CD4-positive, alpha-beta T cell treated with Interleukin-15 for 4 hours (primary cell): ENCODE measurements at regions not wholly inside any gene's neighbourhood (a gene's known extent, or its start where the extent isn't known, plus 50 kb on each side); places are given as distances from the start of the nearest gene placed in this dataset.

ENCODE experiments used
- DNase-seq: peaks from one replicate; pipeline ENCODE4 v3.0.0-alpha.2; 2020; ENCODE audit warnings: low spot score

DNA sequence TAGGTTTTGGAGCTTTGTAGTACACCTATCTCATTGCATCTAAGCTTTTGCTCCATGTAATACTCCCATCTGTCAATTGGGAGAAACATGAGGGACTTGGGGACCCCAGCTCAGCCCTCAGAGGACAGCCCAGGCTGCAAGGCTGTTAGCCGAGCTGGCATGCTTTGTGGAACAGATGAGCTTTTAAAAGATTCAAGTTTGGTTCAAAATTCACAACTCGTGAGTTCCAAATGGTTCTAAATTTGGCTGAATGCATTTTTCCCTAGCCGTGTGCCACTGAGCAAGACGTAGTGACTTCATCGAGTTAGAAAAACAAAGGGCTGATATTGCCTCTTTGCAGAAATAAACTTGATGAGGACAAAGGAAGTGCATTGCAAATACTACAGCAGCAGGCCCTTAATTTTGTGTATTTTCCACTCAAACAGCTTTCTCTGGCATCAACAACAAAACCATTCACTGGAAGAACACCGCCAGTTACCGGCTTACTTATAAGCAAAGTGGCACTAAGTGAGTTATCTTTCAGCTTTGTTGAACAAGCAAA lies 165.0 kb upstream of the HS3ST1 start:
- DNase-seq, result no peak

DNA sequence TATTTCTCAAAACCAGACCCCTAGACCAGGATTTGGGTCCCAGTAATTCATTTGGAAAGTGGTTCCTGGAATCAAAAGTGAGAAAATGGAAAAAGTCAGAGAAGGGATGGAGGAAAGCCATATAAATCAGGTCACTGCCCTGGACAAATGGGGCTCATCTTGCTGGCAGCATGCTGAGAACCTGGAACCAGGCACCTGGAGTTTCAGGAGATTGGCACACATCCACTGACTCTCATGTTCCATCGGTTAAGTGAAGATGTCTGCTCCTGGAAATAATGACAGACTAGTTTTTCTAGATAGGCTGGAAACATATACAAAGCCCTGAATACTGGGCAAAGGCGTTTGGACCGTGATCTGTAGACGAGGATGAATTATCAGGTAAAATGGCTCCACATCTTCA lies 163.6 kb upstream of the HS3ST1 start:
- DNase-seq, result no peak

DNA sequence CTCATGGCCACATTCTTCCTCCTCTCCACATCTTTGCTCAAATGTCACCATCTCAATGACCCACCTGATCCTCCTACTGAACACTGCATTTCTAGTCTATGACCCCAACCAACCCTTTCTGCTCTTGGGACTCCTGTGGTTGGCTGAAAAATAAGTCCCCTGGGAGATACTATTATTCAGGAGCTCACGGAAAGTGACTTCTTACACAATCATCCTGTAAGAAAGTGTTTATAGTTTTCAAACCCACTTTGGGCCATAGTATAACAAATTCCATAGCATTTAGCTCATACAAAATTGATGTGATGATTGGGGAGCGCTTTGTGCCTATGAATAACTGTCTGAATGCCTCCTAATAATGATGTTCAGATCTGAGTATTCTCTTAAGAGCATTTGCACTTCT lies 161.4 kb upstream of the HS3ST1 start:
- no peak for DNase-seq

DNA sequence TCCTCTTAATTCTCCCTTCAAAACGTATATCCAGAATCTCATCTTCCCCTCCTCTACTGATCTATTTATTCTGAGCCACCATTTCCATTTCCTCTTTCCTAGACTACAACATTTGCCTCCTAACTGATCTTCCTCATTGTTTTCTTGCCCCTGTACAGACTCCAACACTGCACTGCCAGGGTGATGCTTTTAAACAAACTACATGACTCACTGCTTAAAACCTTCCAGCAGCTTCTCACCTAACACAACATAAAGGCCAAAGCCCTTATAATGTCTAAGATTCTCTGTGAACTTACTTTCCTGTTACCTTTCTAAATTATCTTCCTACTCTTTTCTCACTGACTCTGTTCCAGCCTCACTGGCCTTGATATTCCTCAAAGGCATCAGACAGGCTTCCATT lies 161.0 kb upstream of the HS3ST1 start:
- DNase-seq, result no peak

DNA sequence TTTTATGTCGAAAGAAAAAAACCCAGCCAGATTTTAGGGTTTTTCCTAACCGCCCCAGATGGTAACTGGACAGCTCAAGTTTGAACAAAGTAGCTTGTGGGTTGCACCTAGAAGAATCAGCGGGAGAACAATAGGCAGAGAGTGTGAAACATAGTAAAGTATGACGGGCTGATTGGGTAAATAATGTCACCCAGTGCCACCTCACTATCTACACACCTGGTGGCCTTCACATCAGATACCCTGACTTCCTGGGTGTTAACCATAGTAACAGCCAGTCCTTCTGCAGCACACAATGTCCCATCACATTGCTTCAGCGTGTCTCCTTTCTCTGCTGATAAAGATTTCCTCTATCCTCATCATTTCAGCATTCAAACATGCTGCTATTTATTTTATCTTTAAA lies 159.1 kb upstream of the HS3ST1 start:
- DNase-seq, result no peak

DNA sequence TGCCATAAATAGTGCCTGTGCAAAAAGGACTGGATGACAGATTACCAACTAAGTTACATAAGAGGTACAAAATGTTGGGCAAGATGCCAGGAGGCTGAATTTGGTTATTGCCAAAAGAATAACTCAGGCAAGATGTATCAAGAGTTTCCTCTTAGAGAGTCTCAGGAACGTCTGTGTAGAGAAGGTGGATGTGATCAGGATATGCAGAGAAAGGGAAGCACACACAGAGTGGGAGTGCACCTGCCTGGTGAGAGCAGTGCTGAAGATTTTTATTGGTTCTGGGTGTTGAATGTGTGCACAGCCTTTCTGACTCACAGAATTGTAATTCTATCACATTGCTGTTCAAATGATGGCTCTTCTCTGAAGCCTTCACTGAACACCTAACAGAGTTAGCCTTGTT lies 156.8 kb upstream of the HS3ST1 start:
- no peak for DNase-seq

DNA sequence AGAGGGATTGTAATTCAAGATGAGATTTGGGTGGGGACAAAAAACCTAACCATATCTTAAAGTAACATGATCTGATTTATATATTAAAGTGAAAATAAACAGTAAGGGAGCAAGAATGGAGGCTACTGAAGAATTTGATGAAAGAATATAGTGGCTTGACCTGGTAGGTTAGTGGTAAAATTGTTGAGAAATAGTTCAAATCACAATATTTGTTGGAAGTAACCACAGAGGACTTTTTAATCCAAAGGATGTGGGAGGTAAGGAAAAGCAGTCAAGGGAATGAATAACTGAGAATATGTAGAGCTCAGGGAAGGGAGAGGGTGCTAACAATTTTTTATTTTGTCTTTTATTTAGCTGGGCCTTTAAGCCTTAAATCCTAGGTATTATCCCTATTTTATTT lies 139.8 kb upstream of the HS3ST1 start:
- DNase-seq, result no peak

DNA sequence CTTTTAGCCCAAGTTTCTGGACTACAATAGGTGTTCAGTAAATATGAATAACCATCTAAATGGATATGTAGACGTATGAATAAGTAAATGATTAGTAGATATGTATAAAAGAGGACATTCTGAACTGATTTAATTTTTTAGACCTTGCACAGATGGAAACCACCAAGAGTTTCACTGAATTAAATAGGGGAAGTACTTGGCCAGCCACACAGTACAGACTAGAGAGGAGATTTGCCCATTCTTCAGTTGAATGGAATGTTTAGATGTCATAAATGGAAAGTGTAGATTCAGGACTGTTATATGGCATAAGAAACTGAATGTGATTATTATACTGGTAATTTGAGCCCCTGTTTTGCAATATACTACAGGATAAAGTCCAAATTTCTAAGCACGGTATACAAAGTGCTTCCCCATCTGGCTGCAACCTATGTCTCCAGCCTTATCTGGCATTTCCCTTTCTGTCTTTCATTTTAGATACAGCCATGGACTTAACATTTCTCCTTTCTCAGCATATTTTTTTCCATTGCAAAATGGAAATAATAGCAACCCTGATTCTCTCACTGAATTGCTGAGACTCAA lies 137.8 kb upstream of the HS3ST1 start:
- no peak for DNase-seq

DNA sequence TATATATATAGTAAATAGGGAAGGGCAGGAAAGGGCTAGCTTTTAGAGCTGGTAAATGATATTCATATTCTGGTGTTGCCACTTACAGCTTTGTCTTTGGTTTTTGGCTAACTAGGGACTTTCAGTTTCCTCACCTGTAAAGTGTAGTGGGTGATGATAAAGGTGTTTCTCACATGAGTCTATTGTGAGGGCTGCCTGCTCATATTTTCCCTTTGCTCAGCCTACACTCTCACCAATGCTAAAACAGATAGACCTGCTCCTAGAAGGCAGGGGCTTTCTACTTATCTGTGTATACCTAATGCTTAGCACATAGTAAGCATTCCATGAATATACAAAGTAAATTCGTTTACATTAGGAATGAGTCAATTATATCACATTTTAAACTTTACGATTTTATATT lies 137.2 kb upstream of the HS3ST1 start:
- no peak for DNase-seq

DNA sequence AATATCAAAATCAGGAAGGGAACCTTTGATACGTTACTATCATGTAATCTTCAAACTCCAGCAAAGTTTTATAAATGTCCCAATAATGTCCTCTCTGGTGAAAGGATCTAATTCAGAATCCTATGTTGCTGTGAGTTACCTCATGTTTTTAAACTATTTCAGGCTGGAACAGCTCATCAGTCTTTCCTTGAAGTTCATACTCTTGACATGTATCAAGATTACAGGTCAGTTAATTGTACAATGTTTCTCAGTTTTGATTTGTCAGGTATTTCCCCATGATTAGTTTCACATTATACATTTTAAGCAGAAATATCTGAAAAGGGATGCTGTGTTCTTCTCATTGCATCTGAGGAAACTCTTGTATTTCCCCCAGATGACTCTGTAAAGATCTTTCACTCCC lies 136.5 kb upstream of the HS3ST1 start:
- no peak for DNase-seq

DNA sequence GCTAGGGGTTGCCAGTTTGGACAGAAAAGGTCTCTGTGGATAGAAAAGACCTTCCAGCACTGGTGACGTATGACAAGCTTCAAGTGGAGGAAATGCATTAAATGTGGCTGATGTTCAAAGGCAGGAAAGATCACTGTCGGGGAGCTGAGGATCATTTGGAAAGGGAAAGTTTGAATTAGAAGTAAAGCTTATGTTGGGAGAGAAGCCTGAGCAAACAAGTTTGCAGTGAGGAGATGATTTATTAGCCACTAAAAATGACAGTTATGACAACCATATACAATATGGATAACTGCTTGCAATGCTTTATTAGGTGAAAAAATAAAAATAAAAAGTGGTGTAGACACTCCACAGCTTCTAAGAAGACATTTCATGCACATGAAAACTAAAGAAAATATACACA lies 135.3 kb upstream of the HS3ST1 start:
- no peak for DNase-seq

DNA sequence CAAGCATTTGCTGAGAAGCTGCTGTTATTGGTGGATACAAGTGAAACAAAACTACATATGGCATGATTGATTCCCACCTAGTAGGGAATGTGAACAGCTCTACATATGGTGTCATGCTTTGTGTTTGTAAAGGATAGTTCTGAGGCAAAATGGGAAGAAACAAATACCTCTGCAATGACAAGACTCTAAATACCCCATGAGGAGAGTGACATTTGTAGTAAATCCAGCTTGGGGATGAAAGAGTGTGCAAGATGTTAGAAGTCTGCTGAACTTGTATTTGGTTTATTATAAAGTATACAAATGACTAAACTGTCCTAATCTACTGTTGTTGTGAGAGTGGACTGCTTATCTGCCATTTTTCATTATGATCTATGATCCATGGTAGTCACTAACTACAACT lies 120.8 kb upstream of the HS3ST1 start:
- DNase-seq, result no peak

DNA sequence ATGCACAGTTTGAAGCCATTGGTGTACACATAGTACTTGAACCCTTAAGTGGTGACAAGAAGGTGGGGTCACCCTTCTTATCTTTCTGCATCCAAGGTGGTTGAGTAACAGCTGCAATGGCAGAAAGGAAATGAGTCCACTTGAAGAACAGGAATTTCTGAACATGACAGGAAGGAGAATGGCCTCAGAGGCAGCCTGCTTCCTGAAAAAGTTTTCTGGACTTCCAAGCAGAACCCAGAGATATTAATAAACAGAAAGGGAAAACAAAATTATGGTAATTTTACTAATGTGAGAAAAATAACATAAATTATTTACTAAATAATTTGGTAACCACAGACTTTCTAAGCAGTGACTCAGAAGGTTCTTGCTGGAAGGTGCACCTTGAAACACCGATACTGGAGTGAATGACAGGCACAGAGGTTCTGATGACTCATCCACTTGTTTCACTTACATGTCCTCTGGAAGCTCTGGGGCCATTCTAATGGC lies 119.9 kb upstream of the HS3ST1 start:
- no peak for DNase-seq

DNA sequence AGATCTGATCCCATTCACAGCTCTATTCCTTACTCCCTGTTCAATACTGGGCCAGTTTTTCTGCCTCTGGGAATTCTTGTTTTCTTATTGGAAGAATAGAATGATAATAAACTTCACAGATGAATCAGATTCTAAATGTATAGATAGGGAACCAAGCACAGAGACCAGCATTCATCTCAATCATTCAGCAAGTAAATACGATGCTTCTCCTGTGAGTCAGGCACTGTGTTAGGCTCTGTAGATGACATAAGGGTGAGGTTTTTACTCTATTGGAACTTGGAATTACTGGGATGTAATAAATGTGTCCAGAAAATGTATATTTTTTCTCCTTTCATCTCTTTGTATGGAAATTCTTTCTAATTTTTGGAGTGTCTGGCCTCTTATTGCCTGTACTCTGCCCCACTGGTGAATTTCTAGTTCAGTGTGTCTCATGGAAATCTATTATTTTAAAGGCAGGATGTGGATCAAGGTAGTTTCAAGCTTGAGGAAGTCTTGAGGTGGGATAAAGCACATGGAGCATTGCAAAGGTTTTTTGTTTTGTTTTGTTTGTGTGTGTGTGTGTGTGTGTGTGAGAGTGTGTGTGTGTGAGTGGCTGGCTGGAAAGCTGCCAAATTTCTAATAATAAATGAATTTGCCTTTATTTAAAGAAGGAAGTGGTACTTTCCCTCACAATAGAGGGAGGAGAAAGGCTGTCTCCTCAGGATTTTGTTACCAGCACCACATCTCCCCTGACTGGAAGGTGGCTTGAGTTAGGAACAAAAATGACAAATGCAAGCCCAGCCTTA lies 117.9 kb upstream of the HS3ST1 start:
- no peak for DNase-seq

DNA sequence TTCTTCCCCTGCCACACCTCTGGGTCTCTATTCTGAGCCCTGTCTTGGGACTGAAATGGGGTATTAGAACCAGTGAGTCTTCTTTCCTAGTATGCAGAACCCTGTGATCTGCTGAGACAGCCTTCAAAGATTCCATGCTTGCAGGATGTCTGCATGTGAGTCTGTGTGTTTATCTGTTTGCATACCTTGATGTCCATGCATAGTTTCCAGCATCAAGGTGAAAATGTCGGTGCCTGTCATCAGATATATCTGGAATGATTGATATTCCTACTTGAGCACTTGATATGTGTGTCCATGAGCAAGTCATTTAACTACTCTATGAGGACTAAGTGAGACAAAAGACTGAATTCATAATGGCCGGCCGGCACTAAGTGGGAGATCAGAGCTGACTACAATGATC lies 117.0 kb upstream of the HS3ST1 start:
- no peak for DNase-seq

DNA sequence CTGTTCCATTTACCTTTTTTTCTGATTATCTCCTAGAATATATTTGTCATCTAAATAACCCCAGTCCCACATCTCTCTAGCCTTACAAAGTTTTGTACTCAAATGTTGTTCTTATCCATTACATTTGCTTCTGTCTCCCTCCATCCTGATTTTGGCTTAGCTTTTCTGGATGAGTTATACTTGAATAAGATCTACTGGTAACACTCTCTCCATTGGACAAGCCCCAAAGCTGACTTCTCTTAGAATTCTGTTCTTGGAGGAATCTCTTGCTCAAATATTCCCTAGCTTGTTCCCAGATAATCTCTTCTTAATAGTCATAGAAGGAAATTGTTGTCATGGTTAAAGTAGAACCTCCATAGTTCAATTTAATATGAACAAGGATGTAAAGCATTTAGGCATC lies 115.5 kb upstream of the HS3ST1 start:
- no peak for DNase-seq

DNA sequence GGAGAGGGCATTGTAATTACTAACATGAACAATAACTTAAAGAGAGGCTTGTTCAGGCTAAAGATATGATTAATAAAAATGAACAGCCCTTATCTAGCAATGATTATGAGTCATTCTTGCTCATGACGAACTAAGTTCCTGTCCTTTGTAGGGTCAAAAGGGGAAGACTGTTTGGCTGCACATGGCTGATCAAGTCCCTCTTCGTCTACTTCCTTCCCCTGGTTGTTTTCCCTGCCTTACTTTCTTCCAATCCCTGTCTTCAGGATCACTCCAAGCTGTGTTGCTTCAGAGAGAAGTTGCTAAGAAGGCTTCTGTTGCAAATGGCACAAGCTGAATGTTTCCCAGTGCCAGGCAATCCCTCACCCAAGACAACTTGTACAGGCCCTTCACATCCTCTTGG lies 115.0 kb upstream of the HS3ST1 start:
- DNase-seq, result no peak

DNA sequence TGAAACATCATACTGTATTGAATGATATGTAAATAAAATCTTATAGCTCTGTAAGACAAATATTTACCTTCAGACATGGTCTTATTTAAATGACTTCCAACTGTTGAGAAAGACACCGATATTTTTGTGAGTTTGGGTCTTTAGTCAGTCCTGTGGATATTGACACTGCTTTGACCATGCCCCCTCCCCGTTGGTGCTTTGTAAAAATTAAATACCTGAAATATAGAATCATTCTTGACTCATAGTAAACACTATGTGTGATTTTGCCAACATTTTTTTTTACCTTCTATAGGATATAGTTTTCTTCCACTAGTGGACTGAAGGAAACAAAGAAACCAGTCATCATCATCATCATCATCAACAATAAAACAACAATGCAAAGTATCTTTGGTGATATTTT lies 114.3 kb upstream of the HS3ST1 start:
- DNase-seq, result no peak

DNA sequence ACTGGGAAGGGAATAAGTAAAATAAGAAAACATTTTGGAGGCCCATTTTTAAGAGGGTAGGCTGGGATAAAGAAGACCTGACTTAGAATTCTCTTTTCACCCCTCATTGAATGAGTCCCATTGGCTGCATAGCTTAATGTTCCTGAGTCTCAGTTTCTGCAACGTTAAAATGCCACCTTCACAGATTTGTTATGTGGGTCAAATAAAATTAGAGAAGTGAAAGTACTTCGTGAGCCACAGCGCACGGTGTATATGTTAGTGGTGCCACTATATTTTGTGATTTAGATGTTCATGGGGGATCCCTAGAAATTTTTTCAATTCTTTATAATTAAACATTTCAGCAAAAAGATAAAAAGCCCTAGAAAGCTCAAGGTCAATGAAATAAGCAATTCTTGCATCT lies 109.2 kb upstream of the HS3ST1 start:
- DNase-seq, result no peak

DNA sequence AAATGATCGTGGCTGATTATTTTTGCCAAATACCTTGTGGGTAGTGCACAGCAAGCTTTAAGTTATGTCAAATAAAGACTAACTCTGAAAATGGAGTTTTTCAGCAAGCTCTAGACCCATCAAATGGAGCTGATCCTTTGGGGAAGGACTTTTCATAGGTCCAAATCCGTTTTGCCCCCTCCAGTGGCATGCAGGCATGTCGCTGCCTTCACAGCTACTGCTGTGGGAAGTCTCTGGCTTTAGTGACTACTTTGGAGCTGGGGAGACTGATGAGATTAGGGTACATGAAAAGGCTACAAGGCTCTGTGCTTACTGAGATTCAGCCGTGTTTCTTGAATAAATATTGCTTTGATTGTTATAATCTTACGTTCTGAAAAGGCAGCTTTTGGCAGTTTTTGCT lies 106.6 kb upstream of the HS3ST1 start:
- DNase-seq, result no peak

DNA sequence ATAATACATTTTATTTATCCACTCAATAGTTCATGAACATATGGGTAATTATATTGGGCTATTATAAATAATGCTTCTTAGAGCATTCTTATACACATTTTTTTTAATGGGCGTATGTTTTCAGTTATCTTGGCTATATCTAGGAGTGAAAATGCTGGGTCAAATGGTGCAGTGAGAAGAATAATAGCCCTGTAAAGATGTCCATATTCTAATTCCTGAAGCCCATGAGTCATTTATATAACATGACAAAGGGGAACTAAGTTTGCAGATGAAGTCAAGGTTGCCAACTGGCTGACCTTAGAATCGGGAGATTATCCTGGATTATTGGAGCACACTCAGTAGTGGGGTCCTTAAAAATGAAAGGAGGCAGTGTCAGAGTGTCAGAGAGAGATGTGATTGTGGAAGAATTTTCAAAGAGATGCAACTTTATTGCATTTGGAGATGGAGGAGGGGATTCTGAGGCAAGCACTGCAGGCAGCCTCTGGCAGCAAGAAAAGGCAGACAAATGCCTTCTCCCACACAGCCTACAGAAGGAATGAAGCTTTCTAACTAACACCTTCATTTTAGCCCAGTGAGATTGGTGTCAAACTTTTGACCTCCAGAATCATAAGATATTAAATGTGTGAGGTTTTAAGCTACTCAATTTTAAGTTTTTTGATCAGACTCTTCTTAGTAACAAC lies 106.1 kb upstream of the HS3ST1 start:
- DNase-seq, result no peak

DNA sequence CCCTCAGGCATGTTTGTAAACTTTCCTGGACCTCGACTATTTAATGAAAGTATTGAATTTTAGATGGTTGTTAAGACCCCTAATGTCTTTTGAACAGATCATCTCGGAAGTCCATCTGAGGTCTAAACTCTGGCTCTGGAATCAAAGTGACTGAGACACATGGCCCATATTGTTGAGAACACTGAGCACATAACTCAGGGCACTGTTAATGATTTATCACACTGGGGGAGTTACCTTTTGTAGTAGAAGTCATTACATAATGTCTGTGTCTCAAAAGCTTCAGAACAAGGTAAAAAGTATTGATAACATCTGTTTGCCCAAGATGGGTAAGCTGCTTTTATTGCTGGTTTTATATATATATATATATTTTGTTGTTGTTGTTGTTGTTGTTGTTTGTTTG lies 103.4 kb upstream of the HS3ST1 start:
- DNase-seq, result no peak

DNA sequence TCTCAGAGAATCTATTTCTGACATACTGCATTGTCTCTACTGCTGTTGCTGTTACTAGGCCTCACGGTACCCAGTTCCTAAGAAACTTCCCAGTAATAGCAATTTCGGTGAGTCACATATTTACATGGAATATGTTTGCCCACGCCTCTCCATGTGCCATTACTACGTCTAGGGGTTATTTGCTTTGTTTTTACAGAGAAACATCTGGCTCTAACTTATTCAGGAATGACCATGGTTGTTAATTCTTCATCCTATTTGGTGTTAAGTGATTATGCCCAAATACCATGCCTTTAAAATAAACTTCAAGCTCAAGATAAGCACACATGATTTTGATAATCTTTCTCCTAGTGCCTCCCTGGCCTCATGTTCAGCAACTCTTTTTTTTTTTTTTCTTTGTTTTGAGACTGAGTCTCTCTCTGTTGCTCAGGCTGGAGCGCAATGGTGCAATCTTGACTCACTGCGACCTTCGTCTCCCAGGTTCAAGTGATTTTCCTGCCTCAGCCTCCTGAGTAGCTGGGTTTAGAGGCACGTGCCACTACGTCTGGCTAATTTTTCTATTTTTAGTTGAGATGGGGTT lies 101.0 kb upstream of the HS3ST1 start:
- DNase-seq, result no peak
